H1 (cell line): ENCODE measurements at regions not wholly inside any gene's neighbourhood (a gene's known extent, or its start where the extent isn't known, plus 50 kb on each side); places are given as distances from the start of the nearest gene placed in this dataset.

Source experiments
- CTCF ChIA-PET: fragments of 300-600 bp; sonication (Branson Sonifier 250); formaldehyde crosslinking; loops from one replicate; lab custom pipeline; 2021; ENCODE audit not compliant: partially characterized antibody; lab: Charles Lee
- POLR2A ChIA-PET: fragments of 300-600 bp; sonication (Branson Sonifier 250); formaldehyde crosslinking; loops from one replicate; lab custom pipeline; 2021; ENCODE audit warnings: inconsistent platforms; ENCODE audit not compliant: partially characterized antibody; lab: Charles Lee
- DNase-seq, 2 experiments: peaks; one replicate each; pipeline versions ENCODE4 v3.0.0 to v3.0.0-alpha.2; 2010 to 2022; ENCODE audit warnings: low spot score in 2 of 2, low read depth in 1 of 2, mixed read lengths in 1 of 2
- FAIRE-seq: peaks from 2 replicates; lab custom pipeline; 2011; peaks lifted over from hg19 to GRCh38; lab: Jason Lieb, UNC
- H2AFZ ChIP-seq: 2 replicates; pipeline ENCODE4 v1.8.1; 2012; ENCODE audit warnings: low read length, inconsistent platforms
- H2AK5ac ChIP-seq: 2 replicates; pipeline ENCODE4 v1.6.1; 2013; ENCODE audit warnings: low read depth, low read length
- H2BK120ac ChIP-seq: replicated peaks from 2 replicates; pipeline ENCODE3; 2013; ENCODE audit warnings: low read depth, low read length, inconsistent platforms
- H2BK12ac ChIP-seq: 2 replicates; pipeline ENCODE4 v1.6.1; 2013; ENCODE audit warnings: low read depth, low read length
- H2BK15ac ChIP-seq: 2 replicates; pipeline ENCODE4 v1.6.1; 2013; ENCODE audit warnings: low read length
- H2BK20ac ChIP-seq: 2 replicates; pipeline ENCODE4 v1.6.1; 2013; ENCODE audit warnings: low read length
- H2BK5ac ChIP-seq: 2 replicates; pipeline ENCODE4 v1.6.1; 2013; ENCODE audit warnings: low read depth, low read length
- H3K14ac ChIP-seq: 2 replicates; pipeline ENCODE4 v1.6.1; 2013; ENCODE audit warnings: inconsistent platforms; ENCODE audit not compliant: insufficient read length
- H3K18ac ChIP-seq: 2 replicates; pipeline ENCODE4 v1.6.1; 2013; ENCODE audit warnings: low read length; ENCODE audit errors: extremely low read depth
- H3K23ac ChIP-seq: 2 replicates; pipeline ENCODE4 v1.6.1; 2013; ENCODE audit warnings: inconsistent platforms; ENCODE audit not compliant: insufficient read length
- H3K23me2 ChIP-seq: 2 replicates; pipeline ENCODE4 v1.6.1; 2013; ENCODE audit warnings: low read depth, low read length
- H3K27ac ChIP-seq: 2 replicates; pipeline ENCODE4 v1.6.1; 2011; ENCODE audit warnings: low read depth, low read length, inconsistent platforms
- H3K27me3 ChIP-seq, 4 experiments: replicated peaks in 1 of 4; 1 replicate in 1 of 4; 2 replicates in 3 of 4; pipeline versions ENCODE4 v1.6.1 to v1.8.1; 2011 to 2013; ENCODE audit warnings: low read length in 3 of 4, mild to moderate bottlenecking in 3 of 4, inconsistent platforms in 2 of 4, mixed read lengths in 2 of 4, moderate library complexity in 1 of 4; ENCODE audit not compliant: control insufficient read depth in 3 of 4, insufficient read depth in 3 of 4; ENCODE audit errors: extremely low read depth in 1 of 4
- H3K36me3 ChIP-seq, 4 experiments: 2 replicates each; pipeline versions ENCODE4 v1.6.1 to v1.8.1; 2011 to 2013; ENCODE audit warnings: mild to moderate bottlenecking in 4 of 4, low read length in 3 of 4, moderate library complexity in 2 of 4, control low read depth in 1 of 4, inconsistent platforms in 1 of 4; ENCODE audit not compliant: insufficient read depth in 4 of 4, control insufficient read depth in 2 of 4
- H3K4ac ChIP-seq: replicated peaks from 2 replicates; pipeline ENCODE3; 2013; ENCODE audit warnings: low read length, low read depth, mixed read lengths, inconsistent platforms; ENCODE audit not compliant: insufficient read length
- H3K4me1 ChIP-seq, 4 experiments: replicated peaks in 1 of 4; 1 replicate in 1 of 4; 2 replicates in 3 of 4; pipeline versions ENCODE4 v1.6.1 to v1.8.1; 2011 to 2013; ENCODE audit warnings: low read length in 3 of 4, inconsistent platforms in 2 of 4, mixed read lengths in 1 of 4; ENCODE audit not compliant: insufficient read depth in 4 of 4, control insufficient read depth in 3 of 4
- H3K4me2 ChIP-seq, 2 experiments: 2 replicates each; pipeline versions ENCODE4 v1.6.1 to v1.8.1; 2011 to 2013; ENCODE audit warnings: low read depth in 2 of 2, low read length in 2 of 2, control low read depth in 1 of 2, inconsistent platforms in 1 of 2, mild to moderate bottlenecking in 1 of 2; ENCODE audit not compliant: insufficient read depth in 1 of 2
- H3K4me3 ChIP-seq, 4 experiments: fragments of 200-600, 300-600 bp in 1 of 4; sonication (generic), shearing (Covaris generic), sonication (Bioruptor Twin) in 1 of 4; 2 replicates each; pipeline versions ENCODE4 v1.5.1 to v1.8.1; 2011 to 2016; ENCODE audit warnings: low read length in 4 of 4, low read depth in 3 of 4, control low read depth in 2 of 4, inconsistent platforms in 2 of 4, mild to moderate bottlenecking in 2 of 4, mixed read lengths in 1 of 4, moderate library complexity in 1 of 4; ENCODE audit not compliant: insufficient read depth in 2 of 4; ENCODE audit errors: extremely low read depth in 1 of 4
- H3K56ac ChIP-seq: replicated peaks from 2 replicates; pipeline ENCODE3; 2013; ENCODE audit warnings: low read depth, mild to moderate bottlenecking, mixed read lengths, low read length, inconsistent platforms; ENCODE audit not compliant: insufficient read length
- H3K79me1 ChIP-seq: 2 replicates; pipeline ENCODE4 v1.6.1; 2013; ENCODE audit warnings: low read depth, low read length, control low read depth
- H3K79me2 ChIP-seq, 2 experiments: 2 replicates each; pipeline versions ENCODE4 v1.6.1 to v1.8.1; 2012 to 2013; ENCODE audit warnings: low read length in 2 of 2, mild to moderate bottlenecking in 2 of 2, inconsistent platforms in 1 of 2; ENCODE audit not compliant: insufficient read depth in 2 of 2, control insufficient read depth in 1 of 2
- H3K9ac ChIP-seq, 4 experiments: replicated peaks in 1 of 4; 1 replicate in 1 of 4; 2 replicates in 3 of 4; pipeline versions ENCODE4 v1.6.1 to v1.8.1; 2011 to 2013; ENCODE audit warnings: low read depth in 3 of 4, low read length in 3 of 4, control low read depth in 2 of 4, mild to moderate bottlenecking in 2 of 4, moderate library complexity in 2 of 4, inconsistent platforms in 1 of 4; ENCODE audit errors: extremely low read depth in 1 of 4
- H3K9me3 ChIP-seq, 2 experiments: 2 replicates each; pipeline versions ENCODE4 v1.6.1 to v1.8.1; 2012 to 2013; ENCODE audit warnings: mild to moderate bottlenecking in 2 of 2, moderate library complexity in 2 of 2, control low read depth in 1 of 2, inconsistent platforms in 1 of 2, low read depth in 1 of 2, low read length in 1 of 2, mixed read lengths in 1 of 2; ENCODE audit not compliant: insufficient read depth in 2 of 2
- H4K20me1 ChIP-seq, 2 experiments: replicated peaks in 1 of 2; 2 replicates each; pipeline versions ENCODE3 to v1.8.1; 2011 to 2013; ENCODE audit warnings: inconsistent platforms in 2 of 2, low read length in 2 of 2, mild to moderate bottlenecking in 1 of 2; ENCODE audit not compliant: insufficient read depth in 2 of 2, control insufficient read depth in 1 of 2
- H4K5ac ChIP-seq: 2 replicates; pipeline ENCODE4 v1.6.1; 2013; ENCODE audit warnings: low read length, low read depth, mixed read lengths, inconsistent platforms; ENCODE audit not compliant: insufficient read length
- H4K8ac ChIP-seq: 2 replicates; pipeline ENCODE4 v1.8.0; 2013; ENCODE audit warnings: mild to moderate bottlenecking, moderate library complexity, low read length, inconsistent platforms; ENCODE audit not compliant: insufficient read depth; ENCODE audit errors: extremely low read depth
- H4K91ac ChIP-seq: replicated peaks from 2 replicates; pipeline ENCODE3; 2013; ENCODE audit warnings: low read length, mixed read lengths, inconsistent platforms; ENCODE audit not compliant: insufficient read length
- CREB1 ChIP-seq: IDR thresholded peaks from 2 replicates; pipeline ENCODE4 v1.6.1; 2012; ENCODE audit warnings: inconsistent platforms
- KDM1A ChIP-seq: fragments of 200-600, 300-600 bp; sonication (generic); IDR thresholded peaks from 2 replicates; pipeline ENCODE4 v1.7.1; 2016; ENCODE audit warnings: mild to moderate bottlenecking, low read length, borderline replicate concordance
- KDM4A ChIP-seq: IDR thresholded peaks from one replicate; pipeline ENCODE4 v1.7.1; 2012; ENCODE audit warnings: low read depth, mild to moderate bottlenecking, moderate library complexity, low read length, inconsistent platforms; ENCODE audit not compliant: severe bottlenecking
- MAFK ChIP-seq: IDR thresholded peaks from 2 replicates; pipeline ENCODE4 v1.6.1; 2012; ENCODE audit warnings: low read depth, mild to moderate bottlenecking, improper control_type of control experiment, low read length
- NANOG ChIP-seq: IDR thresholded peaks from 2 replicates; pipeline ENCODE4 v1.6.1; 2011; ENCODE audit warnings: low read length, low read depth, mild to moderate bottlenecking, inconsistent platforms; ENCODE audit not compliant: insufficient read depth, poor library complexity, severe bottlenecking
- RNF2 ChIP-seq: fragments of 200-900, 300-1000 bp; sonication (generic); IDR thresholded peaks from 2 replicates; pipeline ENCODE4 v1.7.1; 2016; ENCODE audit warnings: borderline replicate concordance, low read depth, mild to moderate bottlenecking, antibody characterized with exemption, low read length; ENCODE audit not compliant: poor library complexity, severe bottlenecking; ENCODE audit errors: missing control alignments
- SIN3A ChIP-seq, 2 experiments: IDR thresholded peaks in 1 of 2; conservative IDR thresholded peaks in 1 of 2; 2 replicates each; pipeline ENCODE4 v1.6.1; 2011 to 2012; ENCODE audit warnings: low read length in 2 of 2, improper control_type of control experiment in 1 of 2, low read depth in 1 of 2, mild to moderate bottlenecking in 1 of 2
- SUZ12 ChIP-seq: fragments of 200-600 bp; sonication (generic); IDR thresholded peaks from 2 replicates; pipeline ENCODE4 v1.6.1; 2012; ENCODE audit warnings: mild to moderate bottlenecking, inconsistent platforms, low read length, moderate library complexity, mixed read lengths
- ZNF274 ChIP-seq: IDR thresholded peaks from 2 replicates; pipeline ENCODE4 v1.7.0; 2012; ENCODE audit warnings: low read length, borderline replicate concordance; ENCODE audit errors: extremely low read depth
- WGBS, 2 experiments: shearing (Covaris generic) in 1 of 2; methylation state at CpG; one replicate each; pipeline versions ENCODE4 v1.1.6 to v1.1.7; 2013 to 2015; ENCODE audit warnings: low lambda C conversion rate in 2 of 2, mixed read lengths in 2 of 2, inconsistent platforms in 1 of 2, low coverage in 1 of 2, missing lambda C conversion rate in 1 of 2; ENCODE audit not compliant: insufficient replicate concordance in 2 of 2, insufficient coverage in 1 of 2, insufficient read length in 1 of 2; ENCODE audit errors: extremely low coverage in 1 of 2, missing lambda C conversion rate in 1 of 2; 5-methylcytosine and 5-hydroxymethylcytosine counted together
- TF ChIP-seq, protein P1 (sequence below), 3 experiments: IDR thresholded peaks; 1 replicate in 2 of 3; 2 replicates in 1 of 3; pipeline versions ENCODE4 v1.5.1 to v1.6.1; 2011; ENCODE audit warnings: low read length in 3 of 3, mild to moderate bottlenecking in 3 of 3, inconsistent platforms in 2 of 3, low read depth in 1 of 3, moderate library complexity in 1 of 3; ENCODE audit not compliant: insufficient read depth in 1 of 3; ENCODE audit errors: control extremely low read depth in 1 of 3

- DNase-seq, result no peak
- Histone ChIP-seq H4K5ac (no peak overlapping the region), H3K4ac (no peak overlapping the region), H3K4me2 (no peak overlapping the region), H2BK12ac (no peak overlapping the region), H3K36me3 (no peaks in the 10 kb centered on the region), H3K23ac (no peak overlapping the region), H2BK5ac (no peak overlapping the region), H3K79me2 (no peaks in the 10 kb centered on the region), H4K20me1 (no peaks in the 10 kb centered on the region), H3K27ac (no peak overlapping the region), H3K9me3 (no peaks in the 10 kb centered on the region), H3K79me1 (no peaks in the 10 kb centered on the region), H4K8ac (no peak overlapping the region), H2BK120ac (no peak overlapping the region), H3K18ac (no peak overlapping the region), H3K27me3 (no peaks in the 10 kb centered on the region), H3K9ac (no peak overlapping the region), H3K4me1 (peaks cover 0 to 5% (median 0%) of the 10 kb centered on the region in 4 experiments; a peak in 1 of 7 replicates), H2BK15ac (no peak overlapping the region), H2AK5ac (no peak overlapping the region), H2AFZ (no peak overlapping the region), H3K4me3 (no peak overlapping the region), H3K23me2 (no peaks in the 10 kb centered on the region), H3K14ac (no peak overlapping the region), H4K91ac (no peak overlapping the region), H3K56ac (no peak overlapping the region), H2BK20ac (no peak overlapping the region)
- CTCF ChIA-PET, result interaction anchor here (1.0 to 2.0 kb wide), 5 partner anchors 64 to 201 kb away, joined by 3 to 7 read pairs (median 4); no protein-coding TSS in a partner anchor
- POLR2A ChIA-PET, result no interaction called here
- no peak for FAIRE-seq
- 89 to 100% methylated on average over 1 to 6 of the region's 6 CpGs for WGBS, 2 experiments
- TF ChIP-seq KDM1A, result no peak
- TF ChIP-seq, protein P1, sequence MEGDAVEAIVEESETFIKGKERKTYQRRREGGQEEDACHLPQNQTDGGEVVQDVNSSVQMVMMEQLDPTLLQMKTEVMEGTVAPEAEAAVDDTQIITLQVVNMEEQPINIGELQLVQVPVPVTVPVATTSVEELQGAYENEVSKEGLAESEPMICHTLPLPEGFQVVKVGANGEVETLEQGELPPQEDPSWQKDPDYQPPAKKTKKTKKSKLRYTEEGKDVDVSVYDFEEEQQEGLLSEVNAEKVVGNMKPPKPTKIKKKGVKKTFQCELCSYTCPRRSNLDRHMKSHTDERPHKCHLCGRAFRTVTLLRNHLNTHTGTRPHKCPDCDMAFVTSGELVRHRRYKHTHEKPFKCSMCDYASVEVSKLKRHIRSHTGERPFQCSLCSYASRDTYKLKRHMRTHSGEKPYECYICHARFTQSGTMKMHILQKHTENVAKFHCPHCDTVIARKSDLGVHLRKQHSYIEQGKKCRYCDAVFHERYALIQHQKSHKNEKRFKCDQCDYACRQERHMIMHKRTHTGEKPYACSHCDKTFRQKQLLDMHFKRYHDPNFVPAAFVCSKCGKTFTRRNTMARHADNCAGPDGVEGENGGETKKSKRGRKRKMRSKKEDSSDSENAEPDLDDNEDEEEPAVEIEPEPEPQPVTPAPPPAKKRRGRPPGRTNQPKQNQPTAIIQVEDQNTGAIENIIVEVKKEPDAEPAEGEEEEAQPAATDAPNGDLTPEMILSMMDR (IDR thresholded peaks at IDR 0.05; ENCODE audit: control extremely low read depth in 1 of 3, insufficient read depth in 1 of 3, low read depth in 1 of 3, low read length in 3 of 3), result no peak
- TF ChIP-seq SUZ12, result no peak
- TF ChIP-seq RNF2, result no peak
- no peak for TF ChIP-seq MAFK
- TF ChIP-seq KDM4A, result no peak
- TF ChIP-seq NANOG, result no peak
- TF ChIP-seq CREB1, result no peak
- no peak for TF ChIP-seq SIN3A (conservative IDR thresholded peaks at IDR 0.05 in 1 of 2, IDR thresholded peaks at IDR 0.05 in 1 of 2; ENCODE audit: low read depth in 1 of 2, low read length in 2 of 2)
- no peak for TF ChIP-seq ZNF274
These were observed 488.1 kb downstream of the COG6 start for GRCh38 chr13:40143559-40143958.
